Endodermal cell (in vitro differentiated cells): ENCODE measurements at regions not wholly inside any gene's neighbourhood (a gene's known extent, or its start where the extent isn't known, plus 50 kb on each side); places are given as distances from the start of the nearest gene placed in this dataset.
A peak's percentile ranks its signal among the peaks of the same experiment; 100 is the strongest.

ENCODE experiments used
- DNase-seq: peaks from one replicate; pipeline ENCODE4 v3.0.0-alpha.2; 2017
- H3K27ac ChIP-seq: 2 replicates; pipeline ENCODE4 v1.5.1; 2013; ENCODE audit warnings: mild to moderate bottlenecking, low read depth, low read length, moderate library complexity
- H3K27me3 ChIP-seq: 2 replicates; pipeline ENCODE4 v1.6.1; 2013; ENCODE audit warnings: mild to moderate bottlenecking, low read length, moderate library complexity; ENCODE audit not compliant: insufficient read depth, control insufficient read depth, poor library complexity, severe bottlenecking
- H3K36me3 ChIP-seq: 2 replicates; pipeline ENCODE4 v1.7.0; 2013; ENCODE audit warnings: mild to moderate bottlenecking, low read length, moderate library complexity; ENCODE audit not compliant: control insufficient read depth, insufficient read depth
- H3K4me1 ChIP-seq: one replicate; pipeline ENCODE4 v1.7.0; 2013; ENCODE audit warnings: low read length; ENCODE audit not compliant: control insufficient read depth, insufficient read depth
- H3K4me3 ChIP-seq: 2 replicates; pipeline ENCODE4 v1.5.1; 2013; ENCODE audit warnings: mild to moderate bottlenecking, low read length, moderate library complexity
- H3K9ac ChIP-seq: 2 replicates; pipeline ENCODE4 v1.6.1; 2013; ENCODE audit warnings: mild to moderate bottlenecking, low read length, moderate library complexity; ENCODE audit not compliant: poor library complexity, severe bottlenecking; ENCODE audit errors: extremely low read depth
- H3K9me3 ChIP-seq: 2 replicates; pipeline ENCODE4 v1.6.1; 2013; ENCODE audit warnings: mild to moderate bottlenecking, low read length, moderate library complexity; ENCODE audit not compliant: control insufficient read depth
- H3K27ac Mint-ChIP-seq: 2 replicates; pipeline ENCODE4 v1.8.0; 2020; ENCODE audit warnings: mixed read lengths
- H3K27me3 Mint-ChIP-seq: 2 replicates; pipeline ENCODE4 v1.8.0; 2021; ENCODE audit warnings: mild to moderate bottlenecking, mixed read lengths; ENCODE audit not compliant: insufficient read depth
- H3K36me3 Mint-ChIP-seq: 2 replicates; pipeline ENCODE4 v1.8.0; 2020; ENCODE audit warnings: low read depth, mixed read lengths
- H3K4me1 Mint-ChIP-seq: 2 replicates; pipeline ENCODE4 v1.8.0; 2020; ENCODE audit warnings: mixed read lengths
- H3K4me3 Mint-ChIP-seq: 2 replicates; pipeline ENCODE4 v1.8.0; 2020; ENCODE audit warnings: mild to moderate bottlenecking, moderate library complexity, mixed read lengths
- H3K9me3 Mint-ChIP-seq: 2 replicates; pipeline ENCODE4 v1.8.0; 2020; ENCODE audit warnings: mild to moderate bottlenecking, mixed read lengths
- CTCF ChIP-seq: fragments of 200-600 bp; sonication (generic); conservative IDR thresholded peaks from 2 replicates; pipeline ENCODE4 v1.5.0; 2021; ENCODE audit warnings: antibody characterized with exemption, mild to moderate bottlenecking
- WGBS, 2 experiments: methylation state at CpG; one replicate each; pipeline versions ENCODE4 v1.1.5 to v1.1.7; 2013; ENCODE audit warnings: missing lambda C conversion rate in 2 of 2, mixed read lengths in 1 of 2; ENCODE audit not compliant: insufficient coverage in 1 of 2, insufficient read length in 1 of 2; 5-methylcytosine and 5-hydroxymethylcytosine counted together

GRCh38 chr5:116666901-116667300, 92.3 kb upstream of the SEMA6A start:
- Mint-ChIP-seq H3K4me3 (no peak overlapping the region), H3K27me3 (no peaks in the 10 kb centered on the region), H3K4me1 (peaks cover 48% of the 10 kb centered on the region), H3K36me3 (no peaks in the 10 kb centered on the region), H3K9me3 (peaks cover 8% of the 10 kb centered on the region), H3K27ac (no peak overlapping the region)
- Histone ChIP-seq H3K27me3 (no peaks in the 10 kb centered on the region), H3K9me3 (peaks cover 5% of the 10 kb centered on the region), H3K27ac (no peak overlapping the region), H3K36me3 (no peaks in the 10 kb centered on the region), H3K4me3 (no peak overlapping the region), H3K4me1 (peaks cover 2% of the 10 kb centered on the region), H3K9ac (no peak overlapping the region)
- DNase-seq: no peak
- TF ChIP-seq CTCF: no peak
- WGBS, 2 experiments: 86 to 93% methylated on average over 2 to 3 of the region's 3 CpGs

GRCh38 chr5:116664988-116665387, 90.4 kb upstream of the SEMA6A start:
- no peaks in the 10 kb centered on the region for H3K27me3 ChIP-seq
- H3K27ac ChIP-seq: no peak overlapping the region
- WGBS, 2 experiments: 84 to 86% methylated on average over 5 of the region's 5 CpGs
- H3K4me1 ChIP-seq: no peaks in the 10 kb centered on the region
- TF ChIP-seq CTCF: no peak
- peaks cover 24% of the 10 kb centered on the region for H3K9me3 ChIP-seq
- Mint-ChIP-seq H3K36me3 (peaks cover 3% of the 10 kb centered on the region), H3K4me3 (no peak overlapping the region), H3K4me1 (peaks cover 37% of the 10 kb centered on the region), H3K27me3 (no peaks in the 10 kb centered on the region), H3K9me3 (peaks cover 19% of the 10 kb centered on the region), H3K27ac (no peak overlapping the region)
- H3K9ac ChIP-seq: no peak overlapping the region
- no peak overlapping the region for H3K4me3 ChIP-seq
- no peak for DNase-seq
- no peaks in the 10 kb centered on the region for H3K36me3 ChIP-seq

- H3K27ac ChIP-seq: no peak overlapping the region
- no peak overlapping the region for H3K4me3 ChIP-seq
- H3K27me3 Mint-ChIP-seq: no peaks in the 10 kb centered on the region
- H3K27me3 ChIP-seq: no peaks in the 10 kb centered on the region
- TF ChIP-seq CTCF: no peak
- H3K9me3 ChIP-seq: peaks cover 30% of the 10 kb centered on the region
- peaks cover 3% of the 10 kb centered on the region for H3K36me3 Mint-ChIP-seq
- H3K9me3 Mint-ChIP-seq: peaks cover 19% of the 10 kb centered on the region
- H3K4me1 Mint-ChIP-seq: peaks cover 40% of the 10 kb centered on the region
- no peak overlapping the region for H3K27ac Mint-ChIP-seq
- no peak overlapping the region for H3K4me3 Mint-ChIP-seq
- WGBS, 2 experiments: 16 to 67% methylated on average over 1 of the region's 1 CpG
- H3K9ac ChIP-seq: no peak overlapping the region
- H3K4me1 ChIP-seq: no peaks in the 10 kb centered on the region
- peak; percentile 68 for DNase-seq
- no peaks in the 10 kb centered on the region for H3K36me3 ChIP-seq
Measured at GRCh38 chr5:116663081-116663480, 88.5 kb upstream of the SEMA6A start.
